SK-N-SH treated with all-trans-retinoic acid at 6 μM for 48 hours (cell line): ENCODE measurements at regions not wholly inside any gene's neighbourhood (a gene's known extent, or its start where the extent isn't known, plus 50 kb on each side); places are given as distances from the start of the nearest gene placed in this dataset.

Experiments
- ARNTL ChIP-seq: fragments of 450-650 bp; formaldehyde crosslinking; IDR thresholded peaks from 2 replicates; pipeline ENCODE4 v1.5.0; 2020; ENCODE audit warnings: low read depth, mild to moderate bottlenecking, moderate library complexity, borderline replicate concordance
- CSRNP3 ChIP-seq: fragments of 250-450 bp; sonication (Bioruptor Pico); IDR thresholded peaks from 2 replicates; pipeline ENCODE4 v1.5.1; 2021; ENCODE audit warnings: mild to moderate bottlenecking, moderate library complexity
- GLIS3 ChIP-seq: fragments of 250-450 bp; sonication (Bioruptor Pico); IDR thresholded peaks from 2 replicates; pipeline ENCODE4 v1.5.0; 2020; ENCODE audit warnings: mild to moderate bottlenecking, moderate library complexity
- OSR1 ChIP-seq: fragments of 250-450 bp; sonication (Bioruptor Pico); IDR thresholded peaks from 2 replicates; pipeline ENCODE4 v1.8.0; 2022; ENCODE audit warnings: moderate library complexity, mild to moderate bottlenecking, inconsistent platforms
- PATZ1 ChIP-seq: fragments of 250-450 bp; sonication (Bioruptor Pico); IDR thresholded peaks from 2 replicates; pipeline ENCODE4 v1.8.0; 2020; ENCODE audit warnings: mild to moderate bottlenecking, moderate library complexity, borderline replicate concordance
- POU6F1 ChIP-seq: fragments of 250-450 bp; sonication (Bioruptor Pico); IDR thresholded peaks from 2 replicates; pipeline ENCODE4 v1.8.0; 2021; ENCODE audit warnings: low read depth, mild to moderate bottlenecking, moderate library complexity, borderline replicate concordance
- RARB ChIP-seq: fragments of 250-450 bp; sonication (Bioruptor Pico); IDR thresholded peaks from 2 replicates; pipeline ENCODE4 v1.8.0; 2021; ENCODE audit warnings: mild to moderate bottlenecking, moderate library complexity

- TF ChIP-seq RARB (CRISPR knock-in tag) (no peak), CSRNP3 (CRISPR knock-in tag) (no peak), OSR1 (no peak), POU6F1 (CRISPR knock-in tag) (no peak), ARNTL (no peak), GLIS3 (CRISPR knock-in tag) (no peak), PATZ1 (CRISPR knock-in tag) (no peak)
Measured at GRCh38 chr6:115838763-115839401, 221.8 kb downstream of the FRK start.
